Breast epithelium (tissue), 4 donors: ENCODE measurements at regions not wholly inside any gene's neighbourhood (a gene's known extent, or its start where the extent isn't known, plus 50 kb on each side); places are given as distances from the start of the nearest gene placed in this dataset.

Experiments used
- DNase-seq, 2 donors: peaks; one replicate each; pipeline ENCODE4 v3.0.0-alpha.2; 2019; ENCODE audit warnings: low spot score in 2 of 2
- H3K27ac ChIP-seq, 2 donors: fragments of 200-600 bp; sonication (generic) in 1 of 2; one replicate each; pipeline ENCODE4 v1.5.1; 2016 to 2019; ENCODE audit warnings: mild to moderate bottlenecking in 1 of 2
- H3K27me3 ChIP-seq, 2 donors: fragments of 200-600 bp; sonication (generic) in 1 of 2; one replicate each; pipeline versions ENCODE4 v1.5.1 to v1.6.0; 2017 to 2019; ENCODE audit warnings: control low read depth in 1 of 2, mild to moderate bottlenecking in 1 of 2
- H3K36me3 ChIP-seq: fragments of 200-600 bp; one replicate; pipeline ENCODE4 v1.5.1; 2019
- H3K4me1 ChIP-seq, 2 donors: fragments of 200-600 bp; sonication (generic); one replicate each; pipeline ENCODE4 v1.5.1; 2016 to 2019; ENCODE audit warnings: control low read depth in 1 of 2
- H3K4me3 ChIP-seq, 3 donors: fragments of 200-600 bp; sonication (generic); 1 replicate in 2 of 3; 2 replicates in 1 of 3; pipeline ENCODE4 v1.5.1; 2016 to 2019; ENCODE audit warnings: mild to moderate bottlenecking in 3 of 3, moderate library complexity in 2 of 3
- H3K9me3 ChIP-seq, 2 donors: fragments of 200-600 bp; sonication (generic) in 1 of 2; one replicate each; pipeline ENCODE4 v1.5.1; 2016 to 2019; ENCODE audit warnings: control low read depth in 1 of 2
- POLR2A ChIP-seq: fragments of 450-650 bp; IDR thresholded peaks from one replicate; pipeline ENCODE4 v1.6.1; 2016; ENCODE audit warnings: antibody characterized with exemption, mild to moderate bottlenecking, moderate library complexity
- POLR2AphosphoS5 ChIP-seq, 3 donors: sonication (generic); formaldehyde crosslinking; IDR thresholded peaks; one replicate each; pipeline ENCODE4 v1.6.1; 2017; ENCODE audit warnings: antibody characterized with exemption in 3 of 3
- intact Hi-C: fragments of 100-400 bp; cut with DNase I; formaldehyde crosslinking; loops from one replicate; pipeline ENCODE4 v1.15.1; 2023; ENCODE audit warnings: low total_unique reads
- TF ChIP-seq, protein P1 (sequence below), 3 donors: fragments of 450-650 bp; IDR thresholded peaks; one replicate each; pipeline ENCODE4 v1.5.1; 2016 to 2017; ENCODE audit warnings: antibody characterized with exemption in 3 of 3, mild to moderate bottlenecking in 3 of 3, moderate library complexity in 3 of 3

DNA sequence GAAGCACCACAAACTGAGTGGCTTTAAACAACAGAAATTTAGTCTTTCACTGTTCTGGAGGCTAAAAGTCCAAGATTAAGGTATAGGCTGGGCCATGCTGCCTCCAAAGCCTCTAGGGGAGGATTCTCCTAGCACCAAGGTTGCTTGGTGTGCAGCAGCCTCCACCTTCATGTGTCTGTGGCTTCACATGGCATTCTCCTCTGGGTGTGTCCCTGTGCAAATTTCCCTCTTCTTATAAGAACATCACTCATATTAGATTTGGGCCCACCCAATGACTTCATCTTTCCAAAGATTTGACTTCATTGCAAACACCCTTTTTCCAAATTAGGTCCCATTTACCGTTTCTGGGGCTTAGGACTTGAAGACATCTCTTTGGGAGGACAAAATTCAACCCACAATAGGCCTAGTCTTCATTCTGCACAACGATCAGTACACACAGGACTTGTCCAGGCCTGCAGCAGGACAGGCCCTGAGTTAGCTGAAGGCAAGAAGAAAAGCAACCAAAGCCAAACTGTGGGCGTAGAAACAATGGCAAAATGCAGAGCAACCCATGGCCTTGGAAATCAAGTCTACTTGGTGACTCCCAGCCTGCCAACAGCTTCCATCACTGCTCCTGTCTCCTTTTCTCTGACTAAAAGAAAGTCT is 521.2 kb upstream of the NBEA start:
- Histone ChIP-seq H3K4me1 (peaks cover 0 to 7% of the 10 kb centered on the region in 2 donors), H3K27me3 (no peaks in the 10 kb centered on the region), H3K9me3 (no peaks in the 10 kb centered on the region), H3K4me3 (no peak overlapping the region), H3K36me3 (no peaks in the 10 kb centered on the region), H3K27ac (peak overlapping the region in 1 of 2 donors; percentile 44)
- DNase-seq: peak in 1 of 2 donors; percentile 77
- TF ChIP-seq POLR2AphosphoS5 (IDR thresholded peaks at IDR 0.05): no peak
- TF ChIP-seq POLR2A: no peak
- TF ChIP-seq, protein P1, sequence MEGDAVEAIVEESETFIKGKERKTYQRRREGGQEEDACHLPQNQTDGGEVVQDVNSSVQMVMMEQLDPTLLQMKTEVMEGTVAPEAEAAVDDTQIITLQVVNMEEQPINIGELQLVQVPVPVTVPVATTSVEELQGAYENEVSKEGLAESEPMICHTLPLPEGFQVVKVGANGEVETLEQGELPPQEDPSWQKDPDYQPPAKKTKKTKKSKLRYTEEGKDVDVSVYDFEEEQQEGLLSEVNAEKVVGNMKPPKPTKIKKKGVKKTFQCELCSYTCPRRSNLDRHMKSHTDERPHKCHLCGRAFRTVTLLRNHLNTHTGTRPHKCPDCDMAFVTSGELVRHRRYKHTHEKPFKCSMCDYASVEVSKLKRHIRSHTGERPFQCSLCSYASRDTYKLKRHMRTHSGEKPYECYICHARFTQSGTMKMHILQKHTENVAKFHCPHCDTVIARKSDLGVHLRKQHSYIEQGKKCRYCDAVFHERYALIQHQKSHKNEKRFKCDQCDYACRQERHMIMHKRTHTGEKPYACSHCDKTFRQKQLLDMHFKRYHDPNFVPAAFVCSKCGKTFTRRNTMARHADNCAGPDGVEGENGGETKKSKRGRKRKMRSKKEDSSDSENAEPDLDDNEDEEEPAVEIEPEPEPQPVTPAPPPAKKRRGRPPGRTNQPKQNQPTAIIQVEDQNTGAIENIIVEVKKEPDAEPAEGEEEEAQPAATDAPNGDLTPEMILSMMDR (IDR thresholded peaks at IDR 0.05): no peak
- intact Hi-C loops: no loop called here

DNA sequence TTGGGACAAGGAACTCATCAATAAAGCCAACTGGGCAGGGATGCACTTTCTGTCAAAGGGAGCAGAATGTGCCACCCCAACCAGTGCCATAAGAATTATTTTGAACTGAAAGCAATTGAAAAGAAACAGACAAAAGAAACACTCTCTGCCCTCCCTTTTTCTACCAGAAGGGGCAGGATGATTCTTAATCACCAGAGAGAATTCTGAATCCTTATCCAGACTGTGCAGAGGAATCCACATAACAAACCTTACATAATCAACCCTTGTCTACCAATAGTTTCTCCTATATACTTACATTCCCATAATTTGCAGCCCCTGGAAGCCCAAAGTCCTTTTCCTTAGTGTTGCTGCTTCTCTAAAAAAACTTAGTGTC is 520.7 kb upstream of the NBEA start:
- intact Hi-C loops: no loop called here
- no peaks in the 10 kb centered on the region for H3K27me3 ChIP-seq

DNA sequence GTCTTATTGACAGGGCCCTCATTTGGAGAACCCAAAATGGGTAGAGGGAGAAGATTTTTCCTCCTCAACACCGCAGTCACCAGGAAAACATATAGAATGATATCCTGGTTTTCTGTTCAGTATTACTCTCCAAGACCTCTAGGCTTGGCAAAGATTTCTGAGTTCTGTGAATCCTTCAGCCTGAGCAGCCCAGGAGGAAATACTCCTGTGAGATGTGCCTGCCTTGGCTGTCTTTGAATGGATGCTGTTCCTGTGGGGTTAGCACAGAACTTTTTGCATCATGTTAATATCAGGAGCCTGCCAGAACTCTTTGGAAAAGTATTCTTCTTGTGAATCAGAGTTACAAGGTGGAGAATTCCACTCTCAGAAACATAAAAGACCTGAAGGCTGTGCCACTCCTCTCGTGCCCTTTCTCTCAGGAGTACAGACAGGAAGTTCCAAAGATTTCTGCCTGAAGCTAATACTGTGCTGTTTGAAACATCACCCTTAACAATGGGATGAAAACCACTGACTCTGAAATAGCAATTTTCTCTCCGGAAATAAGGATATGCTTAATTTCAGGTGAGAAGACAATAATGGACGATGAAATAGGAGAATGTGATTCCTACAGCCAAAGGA is 520.1 kb upstream of the NBEA start:
- no peaks in the 10 kb centered on the region for H3K27me3 ChIP-seq
- H3K4me3 ChIP-seq: no peak overlapping the region
- H3K9me3 ChIP-seq: no peaks in the 10 kb centered on the region
- H3K27ac ChIP-seq: peak overlapping the region; percentile 72 to 80
- intact Hi-C loops: no loop called here
- peak in 1 of 2 donors; percentile 66 for DNase-seq
- peaks cover 0 to 7% of the 10 kb centered on the region in 2 donors for H3K4me1 ChIP-seq
- H3K36me3 ChIP-seq: no peaks in the 10 kb centered on the region
- TF ChIP-seq POLR2AphosphoS5 (IDR thresholded peaks at IDR 0.05) (no peak), POLR2A (no peak)
- TF ChIP-seq, protein P1 (IDR thresholded peaks at IDR 0.05): no peak

More for the DNA sequence above, 520.7 kb upstream of the NBEA start:
- peaks cover 0 to 7% of the 10 kb centered on the region in 2 donors for H3K4me1 ChIP-seq
- DNase-seq: no peak
- H3K4me3 ChIP-seq: no peak overlapping the region
- peak overlapping the region in 1 of 2 donors; percentile 44 for H3K27ac ChIP-seq
- H3K9me3 ChIP-seq: no peaks in the 10 kb centered on the region
- no peaks in the 10 kb centered on the region for H3K36me3 ChIP-seq
- TF ChIP-seq POLR2AphosphoS5 (IDR thresholded peaks at IDR 0.05): no peak
- TF ChIP-seq POLR2A: no peak
- TF ChIP-seq, protein P1 (IDR thresholded peaks at IDR 0.05): no peak

DNA sequence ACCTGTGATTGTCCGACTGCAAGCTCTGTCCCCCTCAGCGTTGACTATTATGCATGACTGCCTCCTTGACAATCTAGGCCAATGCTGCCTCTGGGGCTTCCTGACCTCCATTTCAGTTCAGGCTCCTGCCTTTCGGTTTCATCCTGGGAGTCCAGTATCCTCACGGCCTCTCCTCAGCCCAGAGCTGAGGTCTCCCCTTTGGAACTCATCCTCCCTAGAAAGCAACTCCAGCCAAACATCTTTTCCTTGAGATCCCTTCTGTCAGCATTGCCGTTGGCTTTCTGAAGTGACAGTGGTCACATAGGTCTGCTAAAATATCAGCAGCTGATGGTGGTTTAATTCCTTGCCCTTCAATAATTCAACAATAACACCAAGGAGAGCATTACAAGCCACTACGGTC is 519.1 kb upstream of the NBEA start:
- intact Hi-C loops: no loop called here
- peaks cover 0 to 7% of the 10 kb centered on the region in 2 donors for H3K4me1 ChIP-seq
- H3K27ac ChIP-seq: peak overlapping the region; percentile 72 to 80
- no peaks in the 10 kb centered on the region for H3K9me3 ChIP-seq
- no peak for DNase-seq
- TF ChIP-seq POLR2A: no peak
- TF ChIP-seq, protein P1 (IDR thresholded peaks at IDR 0.05): no peak
- no peak for TF ChIP-seq POLR2AphosphoS5 (IDR thresholded peaks at IDR 0.05)
- H3K4me3 ChIP-seq: no peak overlapping the region
- H3K36me3 ChIP-seq: no peaks in the 10 kb centered on the region
- no peaks in the 10 kb centered on the region for H3K27me3 ChIP-seq

DNA sequence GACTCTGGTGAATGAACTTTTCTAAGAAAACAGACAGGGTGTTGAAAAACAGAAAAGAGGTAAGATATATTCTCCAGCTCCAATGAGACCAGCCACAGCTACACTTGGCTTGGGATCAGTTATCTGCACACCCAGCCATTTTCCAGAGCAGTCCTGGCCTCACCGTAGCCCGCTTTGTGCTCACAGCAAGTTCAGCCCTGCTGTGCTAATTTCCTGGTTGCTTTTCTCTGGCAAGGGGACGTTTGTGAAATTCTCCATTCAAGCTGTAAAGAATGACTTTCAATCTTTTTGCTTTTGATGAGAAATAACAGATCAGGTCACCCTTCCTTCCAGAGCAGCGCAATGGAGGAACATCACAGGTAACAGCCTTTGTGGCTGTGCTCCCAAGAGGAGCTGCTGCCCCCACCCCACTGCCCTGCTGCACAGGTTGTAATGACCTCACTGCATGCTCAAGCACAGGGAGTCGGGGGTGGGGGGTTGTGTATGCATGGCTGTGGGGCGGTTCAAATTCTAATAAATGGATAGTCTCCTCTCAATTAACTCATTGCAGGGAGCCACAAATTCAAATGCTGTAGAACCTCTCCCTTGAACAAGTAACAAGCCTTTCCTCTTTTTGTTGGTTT is 516.6 kb upstream of the NBEA start:
- TF ChIP-seq, protein P1 (IDR thresholded peaks at IDR 0.05): no peak
- TF ChIP-seq POLR2AphosphoS5 (IDR thresholded peaks at IDR 0.05) (no peak), POLR2A (no peak)
- no peak for DNase-seq
- no peaks in the 10 kb centered on the region for H3K36me3 ChIP-seq
- no peak overlapping the region for H3K27ac ChIP-seq
- peaks cover 0 to 7% of the 10 kb centered on the region in 2 donors for H3K4me1 ChIP-seq
- H3K27me3 ChIP-seq: no peaks in the 10 kb centered on the region
- no peak overlapping the region for H3K4me3 ChIP-seq
- H3K9me3 ChIP-seq: no peaks in the 10 kb centered on the region
- intact Hi-C loops: no loop called here
